ENCODE measurements at regions not wholly inside any gene's neighbourhood (a gene's known extent, or its start where the extent isn't known, plus 50 kb on each side); places are given as distances from the start of the nearest gene placed in this dataset.
"Not testable (repeated sequence)": the region's sequence is repeated elsewhere in the genome, so short reads cannot be mapped to it uniquely, and the experiment has no call there.

DNA sequence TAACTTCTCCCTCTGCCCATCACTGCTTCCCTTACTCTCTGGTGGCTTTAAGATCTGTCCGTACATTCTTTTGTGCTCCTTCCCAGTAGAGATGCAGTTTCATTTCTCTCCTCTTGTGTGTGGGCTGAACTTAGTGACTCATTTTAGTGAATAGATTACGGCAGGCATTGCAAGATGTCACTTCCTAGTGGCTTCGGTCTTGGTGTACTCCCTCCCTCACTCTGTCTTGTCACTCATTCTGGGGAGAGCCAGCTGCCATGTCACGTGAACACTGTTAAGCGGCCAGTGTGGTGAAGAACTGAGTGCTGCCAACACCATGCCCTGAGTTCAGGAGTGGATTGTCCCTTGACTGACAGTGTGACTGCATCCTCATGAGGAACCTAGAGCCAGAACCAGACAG is 115.9 kb downstream of the OTOR start:
- no peak for DNase-seq (ENCODE audit: low read depth in 2 of 2)

DNA sequence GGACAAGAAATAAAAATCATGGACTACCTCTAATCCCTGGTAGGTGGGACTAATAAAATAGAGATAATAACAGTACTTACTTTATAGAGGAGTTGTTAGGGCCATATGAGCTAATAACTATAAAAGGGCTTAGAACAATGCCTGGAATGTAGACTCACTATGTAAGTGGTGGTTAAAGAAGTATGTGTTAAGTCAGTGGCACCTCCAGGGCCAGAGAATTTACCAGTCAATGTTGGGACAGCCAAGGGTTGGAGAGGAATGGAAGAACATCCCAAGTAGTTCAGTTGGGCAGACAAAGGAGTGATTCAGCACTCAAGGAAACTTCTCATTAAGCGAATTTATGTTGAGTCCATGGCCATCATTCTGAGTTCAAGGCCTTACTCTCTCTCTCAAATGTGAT is 116.8 kb downstream of the OTOR start:
- no peak for DNase-seq (ENCODE audit: low read depth in 2 of 2)

- no peak for DNase-seq (ENCODE audit: low read depth in 2 of 2)
These were observed 117.2 kb downstream of the OTOR start for GRCh38 chr20:16865406-16865805.

- not testable (repeated sequence) for DNase-seq (ENCODE audit: low read depth in 2 of 2)
These were observed 125.0 kb downstream of the OTOR start for GRCh38 chr20:16873124-16873523.

DNA sequence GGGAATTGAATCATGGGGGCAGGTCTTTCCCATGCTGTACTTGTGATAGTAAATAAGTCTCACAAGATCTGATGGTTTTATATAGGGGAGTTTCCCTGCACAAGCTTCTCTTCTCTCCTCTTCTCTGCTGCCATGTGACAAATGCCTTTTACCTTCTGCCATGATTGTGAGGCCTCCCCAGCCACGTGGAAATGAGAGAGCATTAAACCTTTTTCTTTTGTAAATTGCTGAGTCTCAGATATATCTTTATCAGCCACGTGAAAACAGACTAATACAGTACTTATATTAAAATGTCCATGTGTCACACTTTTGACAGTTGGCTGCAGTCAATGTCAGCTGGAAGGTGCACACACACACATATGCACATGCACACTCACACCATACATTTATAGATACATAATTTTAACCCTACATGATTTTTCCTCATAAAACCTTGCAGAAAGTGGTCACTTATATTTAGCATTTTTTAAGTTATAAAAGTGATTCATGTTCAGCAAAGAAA is 128.9 kb downstream of the OTOR start:
- DNase-seq (ENCODE audit: low read depth in 2 of 2): no peak

- no peak for DNase-seq (ENCODE audit: low read depth in 2 of 2)
These were observed 137.6 kb downstream of the OTOR start for GRCh38 chr20:16885746-16886145.

DNA sequence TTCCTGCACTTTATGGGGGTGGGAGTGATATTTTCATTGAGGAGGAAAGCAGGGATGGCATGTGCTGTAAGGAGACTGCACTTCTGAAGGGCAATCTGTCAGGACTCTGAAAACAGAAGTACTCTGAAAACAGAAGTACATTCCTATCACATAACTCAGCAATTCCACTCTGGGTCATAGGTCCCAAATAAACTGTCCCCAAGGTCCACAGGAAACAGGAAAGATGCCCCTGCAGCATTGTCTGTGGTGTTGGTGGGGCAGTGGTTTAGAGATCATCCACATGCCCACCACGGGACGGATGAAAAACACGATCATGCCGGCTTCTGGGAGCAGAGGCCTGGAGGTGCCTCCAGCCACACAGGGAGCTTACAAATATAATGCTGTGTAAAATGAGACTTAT is 150.3 kb downstream of the OTOR start:
- no peak for DNase-seq (ENCODE audit: low read depth in 2 of 2)

DNA sequence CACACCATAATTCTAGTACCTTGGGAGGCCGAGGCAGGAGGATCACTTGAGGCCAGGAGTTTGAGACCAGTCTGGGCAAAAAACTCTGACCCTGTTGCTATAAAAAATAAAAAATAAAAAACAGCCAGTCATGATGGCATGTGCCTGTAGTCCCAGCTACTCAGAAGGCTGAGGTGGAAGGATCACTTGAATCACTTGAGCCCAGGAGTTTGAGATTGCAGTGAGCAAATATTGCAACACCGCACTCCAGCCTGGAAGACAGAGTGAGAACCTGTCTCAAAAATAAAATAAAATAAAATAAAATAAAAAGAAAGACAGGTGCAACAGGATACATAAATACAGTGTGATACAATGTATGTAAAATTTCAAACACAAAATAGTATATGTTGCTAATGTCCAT is 154.5 kb downstream of the OTOR start:
- DNase-seq (ENCODE audit: low read depth in 2 of 2): no peak

GRCh38 chr20:16904751-16905150 is 156.6 kb downstream of the OTOR start:
- no peak for DNase-seq (ENCODE audit: low read depth in 2 of 2)

- DNase-seq (ENCODE audit: low read depth in 2 of 2): no peak
These were observed 166.1 kb downstream of the OTOR start for GRCh38 chr20:16914277-16914676.

DNA sequence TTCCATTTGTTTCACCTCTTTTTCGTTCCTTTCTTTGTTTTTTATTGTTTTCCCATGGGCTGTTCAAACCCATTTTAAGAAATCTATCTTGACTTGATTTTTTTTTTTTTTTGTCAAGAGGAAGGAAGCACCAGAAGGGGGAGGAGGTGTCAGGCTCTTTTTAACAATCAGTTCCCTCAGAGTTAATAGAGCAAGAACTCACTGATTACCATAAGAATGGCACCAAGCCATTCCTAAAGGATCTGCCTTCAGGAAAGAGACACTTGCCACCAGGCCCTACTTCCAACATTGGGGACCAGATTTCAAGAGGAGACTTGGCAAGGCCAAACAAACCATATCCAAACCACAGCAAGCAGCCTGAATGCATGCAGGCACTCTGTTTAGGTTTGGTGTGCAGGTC is 168.0 kb downstream of the OTOR start:
- DNase-seq (ENCODE audit: low read depth in 2 of 2): no peak

- no peak for DNase-seq (ENCODE audit: low read depth in 2 of 2)
These were observed 169.5 kb downstream of the OTOR start for GRCh38 chr20:16917636-16918035.

DNA sequence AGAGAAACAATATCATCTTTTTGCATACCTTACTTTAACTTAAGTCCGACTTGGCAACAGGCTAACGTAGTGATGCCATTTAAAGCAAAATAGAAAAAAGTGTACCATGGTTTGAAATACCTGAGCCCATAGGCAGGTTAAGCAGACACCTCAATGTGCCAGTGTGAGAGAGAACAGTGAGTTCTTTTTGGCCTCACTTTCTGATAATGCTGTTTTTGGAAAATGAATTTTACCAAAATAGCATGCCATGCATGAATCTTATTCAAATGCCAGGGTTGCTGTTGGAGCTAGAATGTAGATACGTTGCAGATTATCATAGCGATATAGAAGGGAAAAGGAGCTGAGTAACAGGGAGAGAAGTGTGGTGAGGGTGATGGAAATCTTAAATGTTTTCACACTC is 170.2 kb downstream of the OTOR start:
- DNase-seq (ENCODE audit: low read depth in 2 of 2): no peak

- no peak for DNase-seq (ENCODE audit: low read depth in 2 of 2)
These were observed 171.7 kb downstream of the OTOR start for GRCh38 chr20:16919841-16920240.

DNA sequence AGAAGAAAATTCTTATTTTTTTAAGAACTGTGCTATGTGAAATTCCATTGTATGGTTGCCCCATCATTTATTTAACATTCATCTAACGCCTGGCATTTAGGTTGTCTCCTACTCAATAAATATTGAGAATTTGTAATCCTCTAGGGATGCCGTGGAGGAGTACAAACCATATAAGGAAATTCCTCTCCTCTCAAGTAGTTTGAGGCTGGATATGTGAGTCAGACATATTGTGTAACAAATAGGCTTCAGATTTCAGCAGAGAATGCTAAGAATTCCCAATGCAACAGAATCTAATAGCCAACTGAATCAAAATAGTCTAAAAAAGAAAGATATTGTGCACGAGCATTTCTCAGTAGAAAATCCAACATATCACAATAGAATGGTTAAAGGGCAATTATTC is 174.7 kb downstream of the OTOR start:
- DNase-seq (ENCODE audit: low read depth in 2 of 2): no peak

DNA sequence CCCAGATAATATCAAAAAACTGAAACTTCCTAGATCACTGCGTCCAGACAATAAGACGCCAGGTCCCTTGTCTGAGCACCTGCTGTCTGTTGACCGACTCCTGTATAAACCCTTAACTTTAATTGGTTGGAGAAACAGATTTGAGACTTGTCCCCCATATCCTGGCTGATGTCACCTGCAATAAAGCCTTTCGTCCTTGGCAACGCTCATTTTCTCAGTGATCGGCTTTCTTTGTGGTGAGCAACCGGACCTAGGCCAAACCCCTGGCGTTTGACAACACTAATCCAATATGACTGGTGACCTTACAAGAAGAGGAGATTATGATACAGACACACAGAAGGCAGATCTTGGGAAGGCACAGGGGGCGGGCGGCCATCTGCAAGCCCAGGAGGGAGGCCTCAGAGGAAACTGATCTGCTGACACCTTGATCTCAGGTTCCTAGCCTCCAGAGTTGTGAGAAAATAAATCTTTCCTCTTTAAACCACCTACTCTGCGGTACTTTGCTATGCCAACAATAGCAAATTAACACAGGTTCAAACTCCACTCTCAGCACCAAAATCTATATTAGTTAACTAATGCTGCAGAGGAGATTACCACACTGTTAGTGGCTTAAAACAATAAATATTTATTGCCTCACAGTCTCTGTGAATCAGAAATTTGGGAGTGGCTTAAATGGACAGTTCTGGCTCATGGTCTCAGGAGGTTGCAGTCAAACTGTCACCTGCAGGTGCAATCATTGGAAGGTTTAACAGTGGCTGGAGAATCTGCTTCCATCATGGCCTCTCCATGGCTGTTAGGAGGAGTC is 178.7 kb downstream of the OTOR start:
- no peak for DNase-seq (ENCODE audit: low read depth in 2 of 2)

- DNase-seq (ENCODE audit: low read depth in 2 of 2): no peak
These were observed 181.6 kb downstream of the OTOR start for GRCh38 chr20:16929756-16930155.

DNA sequence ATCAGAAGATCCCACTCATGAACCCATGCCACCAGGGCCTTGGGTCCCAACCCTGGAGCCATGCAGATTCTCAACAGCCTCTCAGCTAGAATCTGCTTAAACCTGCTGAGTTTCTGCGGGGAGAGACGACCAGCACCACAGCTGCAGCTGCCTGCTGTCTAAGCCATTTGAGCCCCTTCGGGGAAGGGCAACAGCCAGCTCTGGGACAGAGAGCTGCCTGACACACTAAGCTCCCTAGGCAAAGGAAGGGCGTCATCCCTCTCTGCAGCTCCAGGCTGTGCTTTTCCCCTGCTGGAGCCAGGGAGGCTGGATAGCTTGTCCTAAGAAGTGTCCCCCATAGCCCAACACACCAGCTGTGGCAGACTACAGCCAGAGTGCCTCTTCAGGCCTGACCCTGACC is 182.5 kb downstream of the OTOR start:
- no peak for DNase-seq (ENCODE audit: low read depth in 2 of 2)

DNA sequence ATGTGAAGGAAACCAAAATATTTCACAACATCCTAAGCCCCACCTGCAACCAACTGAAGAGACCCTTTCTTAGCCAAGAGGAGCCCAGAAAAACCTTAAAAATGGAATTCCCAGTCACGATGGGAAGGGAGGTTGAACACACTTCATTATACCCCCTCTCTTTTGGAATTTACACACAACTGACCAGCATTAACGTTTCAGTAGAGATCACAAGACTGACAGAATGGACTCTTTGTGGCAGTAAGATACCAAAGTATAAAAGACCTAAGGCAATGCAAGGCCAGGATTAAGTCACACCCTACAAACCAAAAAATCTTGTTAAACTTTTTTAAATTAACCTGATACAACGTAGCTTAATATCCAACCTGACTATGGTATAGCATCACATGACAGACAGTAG is 190.9 kb downstream of the OTOR start:
- DNase-seq (ENCODE audit: low read depth in 2 of 2): no peak

DNA sequence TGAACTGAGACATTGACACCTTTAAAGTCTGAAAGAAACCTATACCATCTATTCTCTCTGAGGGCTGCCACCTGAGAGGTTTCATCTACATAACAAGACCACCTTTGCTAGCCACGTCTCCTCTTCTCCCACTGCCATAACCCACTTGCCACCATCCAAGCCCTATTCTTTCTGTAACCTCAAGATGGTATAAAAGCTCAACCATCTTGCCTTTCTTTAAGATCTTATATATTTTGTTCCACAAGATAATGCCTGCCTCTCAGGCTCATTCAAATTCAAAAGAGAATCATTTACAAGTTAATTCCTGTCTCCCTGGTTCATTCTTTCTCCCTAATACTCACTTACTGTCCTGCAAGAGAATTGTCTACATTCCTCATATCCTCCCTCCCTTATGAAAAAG is 192.5 kb downstream of the OTOR start:
- no peak for DNase-seq (ENCODE audit: low read depth in 2 of 2)

- no peak for DNase-seq (ENCODE audit: low read depth in 2 of 2)
These were observed 193.9 kb downstream of the OTOR start for GRCh38 chr20:16942051-16942450.

DNA sequence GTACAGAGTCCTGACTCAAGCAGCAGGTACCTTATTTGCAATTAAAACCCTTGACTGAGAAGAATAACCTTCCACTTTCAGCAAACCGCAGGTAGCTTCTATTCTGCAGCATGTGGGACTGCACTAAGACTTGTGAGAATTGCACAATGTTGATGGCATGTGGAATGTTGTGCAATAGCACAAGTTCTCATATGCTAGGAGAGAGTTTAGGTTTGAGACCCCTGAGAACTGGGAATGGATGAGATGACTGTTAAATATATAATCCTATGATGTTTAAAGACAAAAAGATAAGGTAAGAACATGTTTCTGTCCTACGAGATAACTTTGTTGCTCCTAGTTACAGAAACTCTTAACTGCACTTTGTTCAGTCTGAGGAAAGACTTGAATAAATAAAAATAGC is 194.6 kb downstream of the OTOR start:
- DNase-seq (ENCODE audit: low read depth in 2 of 2): no peak

DNA sequence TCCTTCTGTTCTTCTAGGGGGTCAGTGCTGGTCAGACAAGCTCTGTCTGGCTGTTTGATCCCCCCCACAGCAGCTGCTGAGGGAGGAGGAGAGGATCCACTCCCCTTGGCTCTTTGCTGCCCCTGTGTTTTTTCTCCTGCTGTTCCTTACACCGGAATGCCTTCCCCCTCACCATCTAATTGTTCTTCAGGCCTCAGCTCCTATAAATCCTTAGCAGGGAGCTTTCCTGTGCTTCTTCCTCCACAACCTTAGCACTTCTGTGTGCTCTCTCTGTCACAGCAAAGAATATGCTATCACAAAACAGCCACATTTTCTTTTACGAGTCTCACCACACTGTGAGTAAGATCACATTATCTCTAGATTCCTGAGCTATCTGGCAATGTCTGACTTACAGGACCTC is 196.6 kb downstream of the OTOR start:
- no peak for DNase-seq (ENCODE audit: low read depth in 2 of 2)

DNA sequence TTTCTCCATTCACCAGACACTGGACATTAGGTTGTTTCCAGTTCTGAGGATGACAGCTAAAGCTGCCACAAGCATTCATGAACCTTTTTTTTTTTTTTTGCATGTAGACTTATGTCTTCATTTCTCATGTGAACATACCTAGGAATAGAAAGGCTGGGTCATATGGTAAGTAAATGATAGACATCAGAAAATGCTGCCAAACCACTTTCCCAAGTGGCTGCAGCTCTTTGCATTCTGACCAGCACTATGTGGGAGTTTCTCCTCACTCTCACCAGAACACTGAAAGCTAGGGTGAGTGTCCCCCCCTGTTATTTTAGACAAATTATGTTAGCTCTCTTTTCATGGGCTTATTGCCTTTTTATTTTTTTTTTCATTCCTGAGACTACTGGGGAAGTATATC is 197.5 kb downstream of the OTOR start:
- DNase-seq (ENCODE audit: low read depth in 2 of 2): no peak
